H1 (cell line): ENCODE measurements at regions not wholly inside any gene's neighbourhood (a gene's known extent, or its start where the extent isn't known, plus 50 kb on each side); places are given as distances from the start of the nearest gene placed in this dataset.
"Not testable (repeated sequence)": the region's sequence is repeated elsewhere in the genome, so short reads cannot be mapped to it uniquely, and the experiment has no call there.

Source experiments
- CTCF ChIA-PET: fragments of 300-600 bp; sonication (Branson Sonifier 250); formaldehyde crosslinking; loops from one replicate; lab custom pipeline; 2021; ENCODE audit not compliant: partially characterized antibody; lab: Charles Lee
- POLR2A ChIA-PET: fragments of 300-600 bp; sonication (Branson Sonifier 250); formaldehyde crosslinking; loops from one replicate; lab custom pipeline; 2021; ENCODE audit warnings: inconsistent platforms; ENCODE audit not compliant: partially characterized antibody; lab: Charles Lee
- DNase-seq, 2 experiments: peaks; one replicate each; pipeline versions ENCODE4 v3.0.0 to v3.0.0-alpha.2; 2010 to 2022; ENCODE audit warnings: low spot score in 2 of 2, low read depth in 1 of 2, mixed read lengths in 1 of 2
- FAIRE-seq: peaks from 2 replicates; lab custom pipeline; 2011; peaks lifted over from hg19 to GRCh38; lab: Jason Lieb, UNC
- H2AFZ ChIP-seq: 2 replicates; pipeline ENCODE4 v1.8.1; 2012; ENCODE audit warnings: low read length, inconsistent platforms
- H2AK5ac ChIP-seq: 2 replicates; pipeline ENCODE4 v1.6.1; 2013; ENCODE audit warnings: low read depth, low read length
- H2BK120ac ChIP-seq: replicated peaks from 2 replicates; pipeline ENCODE3; 2013; ENCODE audit warnings: low read depth, low read length, inconsistent platforms
- H2BK12ac ChIP-seq: 2 replicates; pipeline ENCODE4 v1.6.1; 2013; ENCODE audit warnings: low read depth, low read length
- H2BK15ac ChIP-seq: 2 replicates; pipeline ENCODE4 v1.6.1; 2013; ENCODE audit warnings: low read length
- H2BK20ac ChIP-seq: 2 replicates; pipeline ENCODE4 v1.6.1; 2013; ENCODE audit warnings: low read length
- H2BK5ac ChIP-seq: 2 replicates; pipeline ENCODE4 v1.6.1; 2013; ENCODE audit warnings: low read depth, low read length
- H3K14ac ChIP-seq: 2 replicates; pipeline ENCODE4 v1.6.1; 2013; ENCODE audit warnings: inconsistent platforms; ENCODE audit not compliant: insufficient read length
- H3K18ac ChIP-seq: 2 replicates; pipeline ENCODE4 v1.6.1; 2013; ENCODE audit warnings: low read length; ENCODE audit errors: extremely low read depth
- H3K23ac ChIP-seq: 2 replicates; pipeline ENCODE4 v1.6.1; 2013; ENCODE audit warnings: inconsistent platforms; ENCODE audit not compliant: insufficient read length
- H3K23me2 ChIP-seq: 2 replicates; pipeline ENCODE4 v1.6.1; 2013; ENCODE audit warnings: low read depth, low read length
- H3K27ac ChIP-seq: 2 replicates; pipeline ENCODE4 v1.6.1; 2011; ENCODE audit warnings: low read depth, low read length, inconsistent platforms
- H3K27me3 ChIP-seq, 4 experiments: replicated peaks in 1 of 4; 1 replicate in 1 of 4; 2 replicates in 3 of 4; pipeline versions ENCODE4 v1.6.1 to v1.8.1; 2011 to 2013; ENCODE audit warnings: low read length in 3 of 4, mild to moderate bottlenecking in 3 of 4, inconsistent platforms in 2 of 4, mixed read lengths in 2 of 4, moderate library complexity in 1 of 4; ENCODE audit not compliant: control insufficient read depth in 3 of 4, insufficient read depth in 3 of 4; ENCODE audit errors: extremely low read depth in 1 of 4
- H3K36me3 ChIP-seq, 4 experiments: 2 replicates each; pipeline versions ENCODE4 v1.6.1 to v1.8.1; 2011 to 2013; ENCODE audit warnings: mild to moderate bottlenecking in 4 of 4, low read length in 3 of 4, moderate library complexity in 2 of 4, control low read depth in 1 of 4, inconsistent platforms in 1 of 4; ENCODE audit not compliant: insufficient read depth in 4 of 4, control insufficient read depth in 2 of 4
- H3K4ac ChIP-seq: replicated peaks from 2 replicates; pipeline ENCODE3; 2013; ENCODE audit warnings: low read length, low read depth, mixed read lengths, inconsistent platforms; ENCODE audit not compliant: insufficient read length
- H3K4me1 ChIP-seq, 4 experiments: replicated peaks in 1 of 4; 1 replicate in 1 of 4; 2 replicates in 3 of 4; pipeline versions ENCODE4 v1.6.1 to v1.8.1; 2011 to 2013; ENCODE audit warnings: low read length in 3 of 4, inconsistent platforms in 2 of 4, mixed read lengths in 1 of 4; ENCODE audit not compliant: insufficient read depth in 4 of 4, control insufficient read depth in 3 of 4
- H3K4me2 ChIP-seq, 2 experiments: 2 replicates each; pipeline versions ENCODE4 v1.6.1 to v1.8.1; 2011 to 2013; ENCODE audit warnings: low read depth in 2 of 2, low read length in 2 of 2, control low read depth in 1 of 2, inconsistent platforms in 1 of 2, mild to moderate bottlenecking in 1 of 2; ENCODE audit not compliant: insufficient read depth in 1 of 2
- H3K4me3 ChIP-seq, 4 experiments: fragments of 200-600, 300-600 bp in 1 of 4; sonication (generic), shearing (Covaris generic), sonication (Bioruptor Twin) in 1 of 4; 2 replicates each; pipeline versions ENCODE4 v1.5.1 to v1.8.1; 2011 to 2016; ENCODE audit warnings: low read length in 4 of 4, low read depth in 3 of 4, control low read depth in 2 of 4, inconsistent platforms in 2 of 4, mild to moderate bottlenecking in 2 of 4, mixed read lengths in 1 of 4, moderate library complexity in 1 of 4; ENCODE audit not compliant: insufficient read depth in 2 of 4; ENCODE audit errors: extremely low read depth in 1 of 4
- H3K56ac ChIP-seq: replicated peaks from 2 replicates; pipeline ENCODE3; 2013; ENCODE audit warnings: low read depth, mild to moderate bottlenecking, mixed read lengths, low read length, inconsistent platforms; ENCODE audit not compliant: insufficient read length
- H3K79me1 ChIP-seq: 2 replicates; pipeline ENCODE4 v1.6.1; 2013; ENCODE audit warnings: low read depth, low read length, control low read depth
- H3K79me2 ChIP-seq, 2 experiments: 2 replicates each; pipeline versions ENCODE4 v1.6.1 to v1.8.1; 2012 to 2013; ENCODE audit warnings: low read length in 2 of 2, mild to moderate bottlenecking in 2 of 2, inconsistent platforms in 1 of 2; ENCODE audit not compliant: insufficient read depth in 2 of 2, control insufficient read depth in 1 of 2
- H3K9ac ChIP-seq, 4 experiments: replicated peaks in 1 of 4; 1 replicate in 1 of 4; 2 replicates in 3 of 4; pipeline versions ENCODE4 v1.6.1 to v1.8.1; 2011 to 2013; ENCODE audit warnings: low read depth in 3 of 4, low read length in 3 of 4, control low read depth in 2 of 4, mild to moderate bottlenecking in 2 of 4, moderate library complexity in 2 of 4, inconsistent platforms in 1 of 4; ENCODE audit errors: extremely low read depth in 1 of 4
- H3K9me3 ChIP-seq, 2 experiments: 2 replicates each; pipeline versions ENCODE4 v1.6.1 to v1.8.1; 2012 to 2013; ENCODE audit warnings: mild to moderate bottlenecking in 2 of 2, moderate library complexity in 2 of 2, control low read depth in 1 of 2, inconsistent platforms in 1 of 2, low read depth in 1 of 2, low read length in 1 of 2, mixed read lengths in 1 of 2; ENCODE audit not compliant: insufficient read depth in 2 of 2
- H4K20me1 ChIP-seq, 2 experiments: replicated peaks in 1 of 2; 2 replicates each; pipeline versions ENCODE3 to v1.8.1; 2011 to 2013; ENCODE audit warnings: inconsistent platforms in 2 of 2, low read length in 2 of 2, mild to moderate bottlenecking in 1 of 2; ENCODE audit not compliant: insufficient read depth in 2 of 2, control insufficient read depth in 1 of 2
- H4K5ac ChIP-seq: 2 replicates; pipeline ENCODE4 v1.6.1; 2013; ENCODE audit warnings: low read length, low read depth, mixed read lengths, inconsistent platforms; ENCODE audit not compliant: insufficient read length
- H4K8ac ChIP-seq: 2 replicates; pipeline ENCODE4 v1.8.0; 2013; ENCODE audit warnings: mild to moderate bottlenecking, moderate library complexity, low read length, inconsistent platforms; ENCODE audit not compliant: insufficient read depth; ENCODE audit errors: extremely low read depth
- H4K91ac ChIP-seq: replicated peaks from 2 replicates; pipeline ENCODE3; 2013; ENCODE audit warnings: low read length, mixed read lengths, inconsistent platforms; ENCODE audit not compliant: insufficient read length
- WGBS, 2 experiments: shearing (Covaris generic) in 1 of 2; methylation state at CpG; one replicate each; pipeline versions ENCODE4 v1.1.6 to v1.1.7; 2013 to 2015; ENCODE audit warnings: low lambda C conversion rate in 2 of 2, mixed read lengths in 2 of 2, inconsistent platforms in 1 of 2, low coverage in 1 of 2, missing lambda C conversion rate in 1 of 2; ENCODE audit not compliant: insufficient replicate concordance in 2 of 2, insufficient coverage in 1 of 2, insufficient read length in 1 of 2; ENCODE audit errors: extremely low coverage in 1 of 2, missing lambda C conversion rate in 1 of 2; 5-methylcytosine and 5-hydroxymethylcytosine counted together

DNA sequence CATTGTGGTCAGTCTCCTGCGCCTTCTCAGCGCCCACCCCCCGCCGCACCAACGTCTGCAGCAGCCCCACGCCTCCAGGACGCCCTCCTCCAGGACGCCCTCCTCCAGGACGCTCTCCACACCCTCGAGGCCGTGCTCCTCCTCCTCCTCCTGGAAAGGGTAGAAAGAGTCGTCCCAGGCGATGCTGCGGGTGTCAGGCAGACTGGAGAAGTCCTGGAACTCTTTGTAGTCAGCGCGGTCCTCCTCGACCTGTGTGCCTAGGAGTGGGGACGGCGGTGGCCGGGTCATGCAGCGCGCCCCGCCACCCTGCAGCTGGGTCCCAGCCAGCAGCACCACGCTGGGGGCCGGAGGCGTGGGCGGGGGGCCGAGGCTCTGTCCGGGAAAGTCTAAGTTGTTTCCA, 58.7 kb upstream of the OR4C13 start:
- H2BK120ac ChIP-seq, DNase-seq, H3K4ac ChIP-seq, H3K18ac ChIP-seq, H3K23me2 ChIP-seq, H4K5ac ChIP-seq, H3K4me1 ChIP-seq, H4K8ac ChIP-seq, H3K36me3 ChIP-seq, H2BK5ac ChIP-seq, H2BK15ac ChIP-seq, H3K9ac ChIP-seq, H3K4me2 ChIP-seq, H2BK12ac ChIP-seq, H3K4me3 ChIP-seq, FAIRE-seq, H4K91ac ChIP-seq, H4K20me1 ChIP-seq, POLR2A ChIA-PET, H3K14ac ChIP-seq, H3K27ac ChIP-seq, H3K56ac ChIP-seq, H3K79me1 ChIP-seq, H3K79me2 ChIP-seq, H3K23ac ChIP-seq, H3K27me3 ChIP-seq, H2BK20ac ChIP-seq, H2AFZ ChIP-seq, H2AK5ac ChIP-seq, CTCF ChIA-PET: not testable (repeated sequence)
- WGBS, 2 experiments: 78% methylated on average over 11 of the region's 29 CpGs; no CpG with 5 or more reads in 1 of the 2 experiments
- peaks cover 42 to 81% of the 10 kb centered on the region in 2 experiments for H3K9me3 ChIP-seq
